ENCODE measurements at regions not wholly inside any gene's neighbourhood (a gene's known extent, or its start where the extent isn't known, plus 50 kb on each side); places are given as distances from the start of the nearest gene placed in this dataset.

GRCh38 chr4:123748806-123749205, 352.2 kb downstream of the SPRY1 start:
- no peak overlapping the region for H3K4me3 ChIP-seq (ENCODE audit: control insufficient read depth in 2 of 3, extremely low read depth in 1 of 3, insufficient read depth in 2 of 3, low read depth in 1 of 3, low read length in 3 of 3)
- no peak overlapping the region for H3K9ac ChIP-seq (ENCODE audit: control insufficient read depth, extremely low read depth, insufficient read depth, low read length)
- H3K9me3 ChIP-seq (ENCODE audit: control insufficient read depth, low read depth, low read length), result no peaks in the 10 kb centered on the region
- H3K9me1 ChIP-seq (ENCODE audit: control insufficient read depth, extremely low read depth, insufficient read depth, low read length), result no peaks in the 10 kb centered on the region
- no peak overlapping the region for H2AFZ ChIP-seq (ENCODE audit: control insufficient read depth, low read length)
- H3K79me2 ChIP-seq (ENCODE audit: control insufficient read depth, insufficient read depth, low read length), result no peaks in the 10 kb centered on the region
- TF ChIP-seq EZH2 (IDR thresholded peaks at IDR 0.05; ENCODE audit: low read length), result no peak
- dilution Hi-C loops (cut with MboI; ENCODE audit: extremely low pct_ligation_motif_present, low sequenced_read_pairs), result no loop called here
- H3K27ac ChIP-seq (ENCODE audit: control insufficient read depth, insufficient read depth, low read length), result no peak overlapping the region
- no peaks in the 10 kb centered on the region for H4K20me1 ChIP-seq (ENCODE audit: control insufficient read depth, extremely low read depth, insufficient read depth, low read length)
- H3K4me1 ChIP-seq (ENCODE audit: control insufficient read depth, extremely low read depth, insufficient read depth, low read length), result no peaks in the 10 kb centered on the region
- no peak overlapping the region for H3K4me2 ChIP-seq (ENCODE audit: control insufficient read depth, extremely low read depth, insufficient read depth, low read depth, low read length)
- DNase-seq (ENCODE audit: low read depth, low spot score) (no peak), FAIRE-seq (no peak)
- H3K27me3 ChIP-seq (ENCODE audit: control insufficient read depth, extremely low read depth, insufficient read depth, low read length), result no peaks in the 10 kb centered on the region
- H3K36me3 ChIP-seq (ENCODE audit: control insufficient read depth in 2 of 2, extremely low read depth in 1 of 2, insufficient read depth in 2 of 2, low read length in 2 of 2), result no peaks in the 10 kb centered on the region

DNA sequence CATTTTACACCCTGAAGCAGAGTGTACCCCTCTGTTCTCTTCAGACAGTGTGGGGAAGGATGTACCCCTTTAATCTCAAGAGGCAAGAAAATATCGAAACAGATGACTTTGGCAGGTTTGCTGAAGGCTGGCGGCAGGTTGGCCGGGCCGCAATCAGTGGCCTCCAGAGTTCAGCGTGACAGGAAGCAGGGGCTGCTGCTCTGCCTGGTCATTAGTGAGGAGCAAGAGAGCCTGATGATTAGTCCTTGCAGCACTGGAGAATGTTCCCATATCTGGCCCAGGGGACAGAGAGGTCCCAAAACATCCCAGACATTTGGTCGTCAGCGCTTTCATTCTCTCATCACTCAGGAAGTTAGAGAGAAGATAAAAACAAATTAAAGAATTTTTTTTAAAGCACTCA, 352.8 kb downstream of the SPRY1 start:
- Histone ChIP-seq H3K9ac (ENCODE audit: control insufficient read depth, extremely low read depth, insufficient read depth, low read length) (no peak overlapping the region), H3K79me2 (ENCODE audit: control insufficient read depth, insufficient read depth, low read length) (no peaks in the 10 kb centered on the region), H3K9me3 (ENCODE audit: control insufficient read depth, low read depth, low read length) (no peaks in the 10 kb centered on the region), H3K4me1 (ENCODE audit: control insufficient read depth, extremely low read depth, insufficient read depth, low read length) (no peaks in the 10 kb centered on the region), H4K20me1 (ENCODE audit: control insufficient read depth, extremely low read depth, insufficient read depth, low read length) (no peaks in the 10 kb centered on the region), H3K36me3 (ENCODE audit: control insufficient read depth in 2 of 2, extremely low read depth in 1 of 2, insufficient read depth in 2 of 2, low read length in 2 of 2) (no peaks in the 10 kb centered on the region), H3K27ac (ENCODE audit: control insufficient read depth, insufficient read depth, low read length) (no peak overlapping the region), H3K27me3 (ENCODE audit: control insufficient read depth, extremely low read depth, insufficient read depth, low read length) (no peaks in the 10 kb centered on the region), H3K4me3 (ENCODE audit: control insufficient read depth in 2 of 3, extremely low read depth in 1 of 3, insufficient read depth in 2 of 3, low read depth in 1 of 3, low read length in 3 of 3) (no peak overlapping the region), H2AFZ (ENCODE audit: control insufficient read depth, low read length) (no peak overlapping the region), H3K9me1 (ENCODE audit: control insufficient read depth, extremely low read depth, insufficient read depth, low read length) (no peaks in the 10 kb centered on the region), H3K4me2 (ENCODE audit: control insufficient read depth, extremely low read depth, insufficient read depth, low read depth, low read length) (no peak overlapping the region)
- DNase-seq (ENCODE audit: low read depth, low spot score) (no peak), FAIRE-seq (no peak)
- TF ChIP-seq, protein P1, sequence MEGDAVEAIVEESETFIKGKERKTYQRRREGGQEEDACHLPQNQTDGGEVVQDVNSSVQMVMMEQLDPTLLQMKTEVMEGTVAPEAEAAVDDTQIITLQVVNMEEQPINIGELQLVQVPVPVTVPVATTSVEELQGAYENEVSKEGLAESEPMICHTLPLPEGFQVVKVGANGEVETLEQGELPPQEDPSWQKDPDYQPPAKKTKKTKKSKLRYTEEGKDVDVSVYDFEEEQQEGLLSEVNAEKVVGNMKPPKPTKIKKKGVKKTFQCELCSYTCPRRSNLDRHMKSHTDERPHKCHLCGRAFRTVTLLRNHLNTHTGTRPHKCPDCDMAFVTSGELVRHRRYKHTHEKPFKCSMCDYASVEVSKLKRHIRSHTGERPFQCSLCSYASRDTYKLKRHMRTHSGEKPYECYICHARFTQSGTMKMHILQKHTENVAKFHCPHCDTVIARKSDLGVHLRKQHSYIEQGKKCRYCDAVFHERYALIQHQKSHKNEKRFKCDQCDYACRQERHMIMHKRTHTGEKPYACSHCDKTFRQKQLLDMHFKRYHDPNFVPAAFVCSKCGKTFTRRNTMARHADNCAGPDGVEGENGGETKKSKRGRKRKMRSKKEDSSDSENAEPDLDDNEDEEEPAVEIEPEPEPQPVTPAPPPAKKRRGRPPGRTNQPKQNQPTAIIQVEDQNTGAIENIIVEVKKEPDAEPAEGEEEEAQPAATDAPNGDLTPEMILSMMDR (optimal IDR thresholded peaks at IDR 0.05 in 1 of 3, IDR thresholded peaks at IDR 0.05 in 1 of 3, conservative IDR thresholded peaks at IDR 0.05 in 1 of 3; ENCODE audit: extremely low read depth in 1 of 3, insufficient read depth in 2 of 3, low read length in 3 of 3), result no peak
- no peak for TF ChIP-seq EZH2 (IDR thresholded peaks at IDR 0.05; ENCODE audit: low read length)
- dilution Hi-C loops (cut with MboI; ENCODE audit: extremely low pct_ligation_motif_present, low sequenced_read_pairs), result no loop called here

GRCh38 chr4:123750044-123750443, 353.4 kb downstream of the SPRY1 start:
- Histone ChIP-seq H2AFZ (ENCODE audit: control insufficient read depth, low read length) (no peak overlapping the region), H3K27me3 (ENCODE audit: control insufficient read depth, extremely low read depth, insufficient read depth, low read length) (no peaks in the 10 kb centered on the region), H3K4me3 (ENCODE audit: control insufficient read depth in 2 of 3, extremely low read depth in 1 of 3, insufficient read depth in 2 of 3, low read depth in 1 of 3, low read length in 3 of 3) (no peak overlapping the region), H4K20me1 (ENCODE audit: control insufficient read depth, extremely low read depth, insufficient read depth, low read length) (no peaks in the 10 kb centered on the region), H3K4me1 (ENCODE audit: control insufficient read depth, extremely low read depth, insufficient read depth, low read length) (no peaks in the 10 kb centered on the region), H3K9me3 (ENCODE audit: control insufficient read depth, low read depth, low read length) (no peaks in the 10 kb centered on the region), H3K9ac (ENCODE audit: control insufficient read depth, extremely low read depth, insufficient read depth, low read length) (no peak overlapping the region), H3K36me3 (ENCODE audit: control insufficient read depth in 2 of 2, extremely low read depth in 1 of 2, insufficient read depth in 2 of 2, low read length in 2 of 2) (no peaks in the 10 kb centered on the region), H3K27ac (ENCODE audit: control insufficient read depth, insufficient read depth, low read length) (no peak overlapping the region), H3K9me1 (ENCODE audit: control insufficient read depth, extremely low read depth, insufficient read depth, low read length) (no peaks in the 10 kb centered on the region), H3K4me2 (ENCODE audit: control insufficient read depth, extremely low read depth, insufficient read depth, low read depth, low read length) (no peak overlapping the region), H3K79me2 (ENCODE audit: control insufficient read depth, insufficient read depth, low read length) (no peaks in the 10 kb centered on the region)
- no peak for TF ChIP-seq EZH2 (IDR thresholded peaks at IDR 0.05; ENCODE audit: low read length)
- TF ChIP-seq, protein P1 (optimal IDR thresholded peaks at IDR 0.05 in 1 of 3, IDR thresholded peaks at IDR 0.05 in 1 of 3, conservative IDR thresholded peaks at IDR 0.05 in 1 of 3; ENCODE audit: extremely low read depth in 1 of 3, insufficient read depth in 2 of 3, low read length in 3 of 3), result no peak
- dilution Hi-C loops (cut with MboI; ENCODE audit: extremely low pct_ligation_motif_present, low sequenced_read_pairs), result no loop called here
- DNase-seq (ENCODE audit: low read depth, low spot score) (no peak), FAIRE-seq (no peak)
